Tibial artery (tissue), 4 donors: ENCODE measurements at regions not wholly inside any gene's neighbourhood (a gene's known extent, or its start where the extent isn't known, plus 50 kb on each side); places are given as distances from the start of the nearest gene placed in this dataset.

ENCODE experiments used
- DNase-seq, 2 donors: peaks; one replicate each; pipeline ENCODE4 v3.0.0-alpha.2; 2019
- H3K27ac ChIP-seq, 2 donors: fragments of 200-600 bp; sonication (generic) in 1 of 2; 1 replicate in 1 of 2; 2 replicates in 1 of 2; pipeline ENCODE4 v1.5.1; 2018 to 2019; ENCODE audit warnings: mild to moderate bottlenecking in 1 of 2
- H3K27me3 ChIP-seq, 2 donors: fragments of 200-600 bp; sonication (generic) in 1 of 2; one replicate each; pipeline versions ENCODE4 v1.5.1 to v1.6.0; 2016 to 2019
- H3K36me3 ChIP-seq, 3 donors: fragments of 200-600 bp; sonication (generic) in 2 of 3; one replicate each; pipeline ENCODE4 v1.5.1; 2016 to 2019; ENCODE audit warnings: mild to moderate bottlenecking in 2 of 3
- H3K4me1 ChIP-seq, 4 donors: fragments of 200-600 bp; sonication (generic) in 2 of 4; 1 replicate in 3 of 4; 2 replicates in 1 of 4; pipeline ENCODE4 v1.5.1; 2016 to 2019
- H3K4me3 ChIP-seq, 2 donors: fragments of 200-600 bp; sonication (generic) in 1 of 2; 1 replicate in 1 of 2; 2 replicates in 1 of 2; pipeline ENCODE4 v1.5.1; 2018 to 2019; ENCODE audit warnings: mild to moderate bottlenecking in 2 of 2
- H3K9me3 ChIP-seq, 3 donors: fragments of 200-600 bp; sonication (generic) in 1 of 3; one replicate each; pipeline ENCODE4 v1.5.1; 2016 to 2019
- intact Hi-C: fragments of 100-400 bp; cut with DNase I; formaldehyde crosslinking; loops from one replicate; pipeline ENCODE4 v1.15.0; 2023; ENCODE audit warnings: low total_unique reads
- TF ChIP-seq, protein P1 (sequence below), 2 experiments: fragments of 200-600 bp in 1 of 2; fragments of 450-650 bp in 1 of 2; IDR thresholded peaks; one replicate each; pipeline ENCODE4 v1.5.1; 2017 to 2019; ENCODE audit warnings: antibody characterized with exemption in 2 of 2, mild to moderate bottlenecking in 1 of 2, moderate library complexity in 1 of 2

GRCh38 chr4:132923516-132923915 is 225.6 kb upstream of the PCDH10 start:
- Histone ChIP-seq H3K4me1 (no peaks in the 10 kb centered on the region), H3K4me3 (no peak overlapping the region), H3K27ac (no peak overlapping the region), H3K27me3 (no peaks in the 10 kb centered on the region), H3K9me3 (no peaks in the 10 kb centered on the region), H3K36me3 (no peaks in the 10 kb centered on the region)
- TF ChIP-seq, protein P1, sequence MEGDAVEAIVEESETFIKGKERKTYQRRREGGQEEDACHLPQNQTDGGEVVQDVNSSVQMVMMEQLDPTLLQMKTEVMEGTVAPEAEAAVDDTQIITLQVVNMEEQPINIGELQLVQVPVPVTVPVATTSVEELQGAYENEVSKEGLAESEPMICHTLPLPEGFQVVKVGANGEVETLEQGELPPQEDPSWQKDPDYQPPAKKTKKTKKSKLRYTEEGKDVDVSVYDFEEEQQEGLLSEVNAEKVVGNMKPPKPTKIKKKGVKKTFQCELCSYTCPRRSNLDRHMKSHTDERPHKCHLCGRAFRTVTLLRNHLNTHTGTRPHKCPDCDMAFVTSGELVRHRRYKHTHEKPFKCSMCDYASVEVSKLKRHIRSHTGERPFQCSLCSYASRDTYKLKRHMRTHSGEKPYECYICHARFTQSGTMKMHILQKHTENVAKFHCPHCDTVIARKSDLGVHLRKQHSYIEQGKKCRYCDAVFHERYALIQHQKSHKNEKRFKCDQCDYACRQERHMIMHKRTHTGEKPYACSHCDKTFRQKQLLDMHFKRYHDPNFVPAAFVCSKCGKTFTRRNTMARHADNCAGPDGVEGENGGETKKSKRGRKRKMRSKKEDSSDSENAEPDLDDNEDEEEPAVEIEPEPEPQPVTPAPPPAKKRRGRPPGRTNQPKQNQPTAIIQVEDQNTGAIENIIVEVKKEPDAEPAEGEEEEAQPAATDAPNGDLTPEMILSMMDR (IDR thresholded peaks at IDR 0.05): no peak
- intact Hi-C loops: no loop called here
- DNase-seq: no peak

- intact Hi-C loops: no loop called here
- Histone ChIP-seq H3K27ac (no peak overlapping the region), H3K36me3 (no peaks in the 10 kb centered on the region), H3K4me3 (no peak overlapping the region), H3K27me3 (no peaks in the 10 kb centered on the region), H3K9me3 (no peaks in the 10 kb centered on the region), H3K4me1 (no peaks in the 10 kb centered on the region)
- no peak for DNase-seq
- TF ChIP-seq, protein P1 (IDR thresholded peaks at IDR 0.05): no peak
These were observed 214.2 kb upstream of the PCDH10 start for GRCh38 chr4:132934911-132935310.

- Histone ChIP-seq H3K4me1 (no peaks in the 10 kb centered on the region), H3K4me3 (no peak overlapping the region), H3K27me3 (no peaks in the 10 kb centered on the region), H3K27ac (no peak overlapping the region), H3K9me3 (no peaks in the 10 kb centered on the region), H3K36me3 (no peaks in the 10 kb centered on the region)
- no peak for DNase-seq
- intact Hi-C loops: no loop called here
- TF ChIP-seq, protein P1 (IDR thresholded peaks at IDR 0.05): no peak
These were observed 193.9 kb upstream of the PCDH10 start for GRCh38 chr4:132955146-132955545.

DNA sequence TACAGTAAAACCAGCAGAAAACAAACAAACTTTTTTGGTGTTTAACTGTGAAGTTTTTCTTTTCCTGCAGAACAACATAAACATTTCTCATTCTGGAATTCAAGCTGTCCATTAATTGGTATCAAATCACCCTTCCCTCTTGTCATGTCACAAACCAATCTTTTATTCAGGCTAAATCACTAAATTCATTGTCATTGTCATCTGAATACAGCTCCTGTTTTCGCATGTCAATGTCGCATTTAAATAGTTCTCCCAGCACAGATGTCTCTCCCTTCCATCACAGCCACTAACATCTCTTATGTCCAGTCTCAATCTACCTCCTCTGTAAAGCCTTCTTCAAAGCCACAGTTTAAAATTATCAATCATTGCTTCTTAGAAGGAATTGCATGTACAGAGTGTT is 192.1 kb upstream of the PCDH10 start:
- H3K27ac ChIP-seq: no peak overlapping the region
- no peaks in the 10 kb centered on the region for H3K4me1 ChIP-seq
- TF ChIP-seq, protein P1 (IDR thresholded peaks at IDR 0.05): no peak
- H3K9me3 ChIP-seq: no peaks in the 10 kb centered on the region
- DNase-seq: no peak
- no peaks in the 10 kb centered on the region for H3K27me3 ChIP-seq
- no peak overlapping the region for H3K4me3 ChIP-seq
- intact Hi-C loops: no loop called here
- no peaks in the 10 kb centered on the region for H3K36me3 ChIP-seq

GRCh38 chr4:132958457-132959263 is 190.4 kb upstream of the PCDH10 start:
- intact Hi-C loops: no loop called here
- H3K27me3 ChIP-seq: no peaks in the 10 kb centered on the region
- H3K4me1 ChIP-seq: no peaks in the 10 kb centered on the region
- H3K9me3 ChIP-seq: no peaks in the 10 kb centered on the region
- DNase-seq: no peak
- H3K4me3 ChIP-seq: no peak overlapping the region
- no peak overlapping the region for H3K27ac ChIP-seq
- no peaks in the 10 kb centered on the region for H3K36me3 ChIP-seq
- TF ChIP-seq, protein P1 (IDR thresholded peaks at IDR 0.05): no peak
